ENCODE measurements at regions not wholly inside any gene's neighbourhood (a gene's known extent, or its start where the extent isn't known, plus 50 kb on each side); places are given as distances from the start of the nearest gene placed in this dataset.

GRCh38 chr4:60134099-60134498, 1066.0 kb upstream of the ADGRL3 start:
- no peak for TF ChIP-seq CTCF (IDR thresholded peaks at IDR 0.05)
- no peaks in the 10 kb centered on the region for H3K9me3 ChIP-seq
- DNase-seq (ENCODE audit: low spot score), result no peak

DNA sequence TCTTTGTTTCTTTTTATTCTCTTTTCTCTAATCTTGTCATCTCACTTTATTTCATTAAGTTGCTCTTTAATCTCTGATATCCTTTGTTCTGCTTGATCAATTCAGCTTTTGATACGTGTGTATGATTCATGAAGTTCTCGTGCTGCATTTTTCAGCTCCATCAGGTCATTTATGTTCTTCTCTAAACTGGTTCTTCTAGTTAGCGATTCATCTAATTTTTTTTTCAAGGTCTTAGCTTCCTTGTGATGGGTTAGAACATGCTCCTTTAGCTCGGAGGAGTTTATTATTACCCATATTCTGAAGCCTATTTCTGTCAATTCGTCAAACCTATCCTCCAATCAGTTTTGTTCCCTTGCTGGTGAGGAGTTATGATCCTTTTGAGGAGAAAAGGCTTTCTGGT, 1045.0 kb upstream of the ADGRL3 start:
- no peak for TF ChIP-seq CTCF (IDR thresholded peaks at IDR 0.05)
- Histone ChIP-seq H3K4me3 (no peak overlapping the region), H3K27ac (no peak overlapping the region), H3K27me3 (no peaks in the 10 kb centered on the region), H3K36me3 (no peaks in the 10 kb centered on the region), H3K9me3 (no peaks in the 10 kb centered on the region), H3K4me1 (no peaks in the 10 kb centered on the region)
- DNase-seq (ENCODE audit: low spot score), result no peak

More at GRCh38 chr4:60134099-60134498, 1066.0 kb upstream of the ADGRL3 start:
- H3K27ac ChIP-seq, result no peak overlapping the region
- H3K4me3 ChIP-seq, result no peak overlapping the region
- H3K27me3 ChIP-seq, result no peaks in the 10 kb centered on the region
- H3K36me3 ChIP-seq, result no peaks in the 10 kb centered on the region
- no peaks in the 10 kb centered on the region for H3K4me1 ChIP-seq

DNA sequence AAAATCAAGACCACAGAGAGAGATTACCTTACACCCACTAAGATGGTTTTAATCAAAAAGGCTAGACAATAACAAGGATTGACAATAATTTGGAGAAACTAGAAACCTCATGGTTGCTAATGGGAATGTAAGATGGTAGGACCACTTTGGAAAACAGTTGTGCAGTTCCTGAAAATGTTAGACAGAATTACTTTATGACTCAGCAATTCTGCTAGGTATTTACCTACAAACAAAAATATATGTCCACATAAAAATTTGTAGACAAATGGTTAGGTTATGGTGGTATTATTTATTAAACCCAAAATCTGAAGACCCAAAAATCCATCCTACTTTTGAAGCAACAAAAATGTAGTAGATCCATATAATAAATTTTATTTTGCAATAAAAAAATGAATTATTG, 1027.0 kb upstream of the ADGRL3 start:
- Histone ChIP-seq H3K36me3 (no peaks in the 10 kb centered on the region), H3K27me3 (no peaks in the 10 kb centered on the region), H3K9me3 (no peaks in the 10 kb centered on the region), H3K4me1 (no peaks in the 10 kb centered on the region), H3K4me3 (no peak overlapping the region), H3K27ac (no peak overlapping the region)
- no peak for DNase-seq (ENCODE audit: low spot score)
- TF ChIP-seq CTCF (IDR thresholded peaks at IDR 0.05), result no peak

DNA sequence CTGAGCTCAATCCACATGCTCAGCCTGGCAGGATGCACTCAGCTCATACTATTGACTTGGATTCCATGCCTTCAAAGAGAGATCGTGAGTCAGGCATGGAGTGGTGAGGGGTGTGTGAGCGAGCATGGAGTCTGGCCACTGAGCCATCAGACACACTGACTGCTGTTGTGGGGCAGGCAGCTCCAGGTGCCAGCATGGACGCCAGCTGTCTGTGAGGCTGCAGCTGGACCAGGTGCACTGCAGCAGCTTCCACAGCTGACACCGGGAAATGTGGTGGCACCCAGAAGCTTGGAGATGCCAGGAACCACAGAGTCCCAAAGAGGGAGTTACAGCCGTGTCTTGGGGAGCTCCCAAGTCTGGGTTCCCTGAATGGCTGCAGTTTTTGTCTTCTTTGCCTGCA, 1026.4 kb upstream of the ADGRL3 start:
- Histone ChIP-seq H3K36me3 (no peaks in the 10 kb centered on the region), H3K9me3 (no peaks in the 10 kb centered on the region), H3K27ac (no peak overlapping the region), H3K4me3 (no peak overlapping the region), H3K4me1 (no peaks in the 10 kb centered on the region), H3K27me3 (no peaks in the 10 kb centered on the region)
- no peak for TF ChIP-seq CTCF (IDR thresholded peaks at IDR 0.05)
- no peak for DNase-seq (ENCODE audit: low spot score)

DNA sequence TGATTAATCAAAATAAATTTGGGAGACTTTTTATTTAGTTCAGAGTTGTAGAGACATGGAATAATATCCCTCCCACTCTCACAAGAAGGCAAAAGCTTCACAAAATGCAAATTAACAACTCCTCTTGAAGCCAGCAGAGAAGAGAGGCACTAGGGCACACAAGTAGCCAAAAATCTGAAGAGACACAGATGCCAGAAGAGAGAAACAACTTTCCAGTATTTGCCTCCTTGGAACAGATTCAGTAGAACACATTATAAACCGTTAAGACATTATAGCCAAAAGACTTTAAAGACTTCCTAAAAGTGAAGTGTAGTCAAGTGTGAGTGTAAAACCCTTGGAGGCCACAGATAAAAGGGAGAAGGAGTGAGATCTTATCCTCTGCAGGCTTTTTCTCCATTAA, 1024.9 kb upstream of the ADGRL3 start:
- TF ChIP-seq CTCF (IDR thresholded peaks at IDR 0.05), result no peak
- no peak overlapping the region for H3K27ac ChIP-seq
- H3K27me3 ChIP-seq, result no peaks in the 10 kb centered on the region
- no peak for DNase-seq (ENCODE audit: low spot score)
- no peaks in the 10 kb centered on the region for H3K9me3 ChIP-seq
- no peaks in the 10 kb centered on the region for H3K36me3 ChIP-seq
- no peaks in the 10 kb centered on the region for H3K4me1 ChIP-seq
- no peak overlapping the region for H3K4me3 ChIP-seq

- no peaks in the 10 kb centered on the region for H3K36me3 ChIP-seq
- TF ChIP-seq CTCF (IDR thresholded peaks at IDR 0.05), result no peak
- H3K27me3 ChIP-seq, result no peaks in the 10 kb centered on the region
- H3K4me3 ChIP-seq, result no peak overlapping the region
- no peak overlapping the region for H3K27ac ChIP-seq
- no peaks in the 10 kb centered on the region for H3K4me1 ChIP-seq
- DNase-seq (ENCODE audit: low spot score), result no peak
- peaks cover 0 to 4% of the 10 kb centered on the region in 2 donors for H3K9me3 ChIP-seq
Observed at GRCh38 chr4:60187428-60187827, 1012.7 kb upstream of the ADGRL3 start.

Data from right atrium auricular region (tissue), 2 donors.